SK-N-SH (cell line): ENCODE measurements at regions not wholly inside any gene's neighbourhood (a gene's known extent, or its start where the extent isn't known, plus 50 kb on each side); places are given as distances from the start of the nearest gene placed in this dataset.

Source experiments
- CTCF ChIA-PET: fragments of 300-600, 350-600 bp; formaldehyde crosslinking; extraction: SDS; loops from one replicate; lab custom pipeline; 2021; lab: Yijun Ruan, JAX
- POLR2A ChIA-PET: fragments of 350-600 bp; sonication (Branson Sonifier 250); formaldehyde crosslinking; extraction: SDS; loops from one replicate; lab custom pipeline; 2020; ENCODE audit warnings: antibody characterized with exemption, inconsistent platforms; lab: Yijun Ruan, JAX
- DNase-seq: peaks from one replicate; pipeline ENCODE4 v3.0.0; 2012
- H2AFZ ChIP-seq: fragments of 200-600 bp; sonication (generic); 2 replicates; pipeline ENCODE4 v1.8.1; 2016; ENCODE audit warnings: antibody characterized with exemption, mild to moderate bottlenecking, low read depth
- H3F3A ChIP-seq: fragments of 200-600 bp; sonication (generic); replicated peaks from 2 replicates; pipeline ENCODE3; 2016; ENCODE audit warnings: antibody characterized with exemption, mild to moderate bottlenecking; ENCODE audit not compliant: insufficient read depth
- H3K27ac ChIP-seq, 2 experiments: fragments of 200-500 bp in 1 of 2; fragments of 200-600 bp in 1 of 2; sonication (Bioruptor generic) in 1 of 2; sonication (generic), shearing (Covaris generic) in 1 of 2; 2 replicates each; pipeline versions ENCODE4 v1.5.1 to v1.6.1; 2014 to 2016; ENCODE audit warnings: low read depth in 2 of 2, inconsistent platforms in 1 of 2, low read length in 1 of 2, mild to moderate bottlenecking in 1 of 2, mixed read lengths in 1 of 2
- H3K27me3 ChIP-seq: fragments of 200-600 bp; sonication (generic), shearing (Covaris generic); 2 replicates; pipeline ENCODE4 v1.6.1; 2016; ENCODE audit warnings: mixed run types; ENCODE audit not compliant: insufficient read depth
- H3K36me3 ChIP-seq, 2 experiments: fragments of 200-500 bp in 1 of 2; fragments of 200-600 bp in 1 of 2; sonication (Bioruptor generic) in 1 of 2; sonication (generic) in 1 of 2; replicated peaks in 1 of 2; 2 replicates each; pipeline versions ENCODE3 to v1.5.1; 2014 to 2016; ENCODE audit warnings: low read length in 1 of 2, mild to moderate bottlenecking in 1 of 2; ENCODE audit not compliant: insufficient read depth in 2 of 2, control insufficient read depth in 1 of 2
- H3K4me1 ChIP-seq, 2 experiments: fragments of 200-500 bp in 1 of 2; fragments of 200-600 bp in 1 of 2; sonication (Bioruptor generic) in 1 of 2; sonication (generic), shearing (Covaris generic) in 1 of 2; 2 replicates each; pipeline versions ENCODE4 v1.5.1 to v1.6.1; 2014 to 2016; ENCODE audit warnings: low read depth in 1 of 2, low read length in 1 of 2, mixed run types in 1 of 2; ENCODE audit not compliant: insufficient read depth in 2 of 2, control insufficient read depth in 1 of 2
- H3K4me2 ChIP-seq: fragments of 200-600 bp; sonication (generic), shearing (Covaris generic); 2 replicates; pipeline ENCODE4 v1.6.1; 2017; ENCODE audit warnings: mixed run types
- H3K4me3 ChIP-seq, 2 experiments: fragments of 200-500 bp in 1 of 2; fragments of 200-600 bp in 1 of 2; sonication (Bioruptor generic) in 1 of 2; sonication (generic), shearing (Covaris generic) in 1 of 2; 2 replicates each; pipeline versions ENCODE4 v1.5.1 to v1.8.1; 2014 to 2016; ENCODE audit warnings: low read depth in 2 of 2, inconsistent platforms in 1 of 2, low read length in 1 of 2, mild to moderate bottlenecking in 1 of 2, mixed read lengths in 1 of 2, moderate library complexity in 1 of 2
- H3K79me2 ChIP-seq: fragments of 200-600 bp; sonication (generic); 2 replicates; pipeline ENCODE4 v1.8.1; 2017; ENCODE audit warnings: mild to moderate bottlenecking; ENCODE audit not compliant: insufficient read depth
- H3K9ac ChIP-seq: fragments of 200-600 bp; sonication (generic); 2 replicates; pipeline ENCODE4 v1.6.1; 2017; ENCODE audit warnings: mixed run types
- H3K9me2 ChIP-seq: fragments of 200-600 bp; sonication (generic); 2 replicates; pipeline ENCODE4 v1.6.1; 2017; ENCODE audit warnings: mixed run types
- H3K9me3 ChIP-seq: fragments of 200-600 bp; sonication (generic); 2 replicates; pipeline ENCODE4 v1.6.1; 2017; ENCODE audit warnings: mixed run types, mild to moderate bottlenecking, moderate library complexity
- H4K20me1 ChIP-seq: fragments of 200-600 bp; sonication (generic); 2 replicates; pipeline ENCODE4 v1.6.1; 2017; ENCODE audit warnings: mild to moderate bottlenecking, mixed run types; ENCODE audit not compliant: insufficient read depth
- CHD2 ChIP-seq: fragments of 150-350 bp; IDR thresholded peaks from 2 replicates; pipeline ENCODE4 v1.6.1; 2018; ENCODE audit warnings: low read length; ENCODE audit not compliant: partially characterized antibody
- EP300 ChIP-seq, 2 experiments: IDR thresholded peaks; 2 replicates each; pipeline versions ENCODE4 v1.4.0 to v1.6.1; 2012; ENCODE audit warnings: borderline replicate concordance in 1 of 2, low read depth in 1 of 2, low read length in 1 of 2
- EZH2phosphoT487 ChIP-seq: fragments of 200-600 bp; sonication (generic); IDR thresholded peaks from 2 replicates; pipeline ENCODE4 v1.6.1; 2017; ENCODE audit warnings: low read depth, mixed run types, mild to moderate bottlenecking, antibody characterized with exemption, moderate library complexity, borderline replicate concordance
- FOXJ3 ChIP-seq: sonication (generic); formaldehyde crosslinking; IDR thresholded peaks from 2 replicates; pipeline ENCODE4 v1.5.1; 2020; ENCODE audit warnings: mild to moderate bottlenecking, missing genetic modification reagents
- GABPA ChIP-seq: IDR thresholded peaks from 2 replicates; pipeline ENCODE4 v1.4.0; 2012; ENCODE audit warnings: low read depth, mild to moderate bottlenecking
- GATA2 ChIP-seq: sonication (generic); formaldehyde crosslinking; IDR thresholded peaks from 2 replicates; pipeline ENCODE4 v1.5.0; 2020; ENCODE audit warnings: mild to moderate bottlenecking, missing genetic modification reagents
- JUND ChIP-seq: IDR thresholded peaks from 2 replicates; pipeline ENCODE4 v1.4.0; 2012
- NFIC ChIP-seq: IDR thresholded peaks from 2 replicates; pipeline ENCODE4 v1.4.0; 2012; ENCODE audit warnings: borderline replicate concordance
- RAD21 ChIP-seq: IDR thresholded peaks from 2 replicates; pipeline ENCODE4 v1.6.1; 2012; ENCODE audit warnings: mild to moderate bottlenecking, low read length
- RCOR1 ChIP-seq: fragments of 150-350 bp; IDR thresholded peaks from 2 replicates; pipeline ENCODE4 v1.6.1; 2017; ENCODE audit warnings: antibody characterized with exemption, low read length
- RXRA ChIP-seq: IDR thresholded peaks from 2 replicates; pipeline ENCODE4 v1.4.0; 2012; ENCODE audit warnings: low read depth, mild to moderate bottlenecking, borderline replicate concordance
- TAF1 ChIP-seq: IDR thresholded peaks from 2 replicates; pipeline ENCODE4 v1.6.1; 2012; ENCODE audit warnings: low read depth, mild to moderate bottlenecking, low read length, moderate library complexity, borderline replicate concordance
- TCF12 ChIP-seq: IDR thresholded peaks from 2 replicates; pipeline ENCODE4 v1.4.0; 2012
- whole genome bisulfite sequencing: methylation state at CpG from one replicate; pipeline ENCODE4 v1.1.6; 2017; ENCODE audit warnings: low lambda C conversion rate; 5-methylcytosine and 5-hydroxymethylcytosine counted together
- TF ChIP-seq, protein P1 (sequence below): IDR thresholded peaks from 2 replicates; pipeline ENCODE4 v1.4.0; 2012; ENCODE audit warnings: low read depth, borderline replicate concordance
- TF ChIP-seq, protein P2 (sequence below): IDR thresholded peaks from 2 replicates; pipeline ENCODE4; 2012
- TF ChIP-seq, protein P3 (sequence below): IDR thresholded peaks from 2 replicates; pipeline ENCODE4 v1.4.0; 2012; ENCODE audit warnings: low read depth, borderline replicate concordance
- TF ChIP-seq, protein P4 (sequence below): fragments of 150-350 bp; IDR thresholded peaks from 2 replicates; pipeline ENCODE4 v1.6.1; 2016; ENCODE audit warnings: mild to moderate bottlenecking, low read depth, low read length

DNA sequence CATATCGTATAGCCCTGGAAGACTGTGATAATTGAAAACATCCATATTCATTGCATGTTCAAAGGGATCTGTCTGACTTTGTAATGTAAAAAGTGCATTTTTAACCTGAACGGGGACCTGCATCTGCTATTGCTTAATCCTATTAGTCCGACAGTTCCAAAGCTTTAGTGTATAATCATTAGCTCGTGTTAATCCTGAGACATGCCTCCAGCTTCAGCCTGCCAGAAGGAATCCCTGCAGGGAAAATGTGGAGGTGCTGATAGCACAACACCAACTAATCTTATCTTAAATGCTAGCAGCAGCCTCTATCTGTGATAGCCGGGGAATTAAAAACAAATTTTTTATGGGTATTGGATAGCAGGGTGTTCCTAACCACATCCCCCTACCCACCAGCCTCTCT, 495.2 kb downstream of the TLE4 start:
- TF ChIP-seq GATA2 (CRISPR knock-in tag) (peak; percentile 95), EZH2phosphoT487 (no peak), CHD2 (peak; percentile 38), FOXJ3 (CRISPR knock-in tag) (peak; percentile 85), RAD21 (no peak), EP300 (IDR thresholded peaks at IDR 0.05; ENCODE audit: borderline replicate concordance in 1 of 2, low read depth in 1 of 2, low read length in 1 of 2) (peak in 1 of 2 experiments; percentile 87; a peak in 2 of 4 replicates), RCOR1 (peak; percentile 94), TCF12 (peak; percentile 19; the same call in 1 of the 2 replicates)
- TF ChIP-seq, protein P1, sequence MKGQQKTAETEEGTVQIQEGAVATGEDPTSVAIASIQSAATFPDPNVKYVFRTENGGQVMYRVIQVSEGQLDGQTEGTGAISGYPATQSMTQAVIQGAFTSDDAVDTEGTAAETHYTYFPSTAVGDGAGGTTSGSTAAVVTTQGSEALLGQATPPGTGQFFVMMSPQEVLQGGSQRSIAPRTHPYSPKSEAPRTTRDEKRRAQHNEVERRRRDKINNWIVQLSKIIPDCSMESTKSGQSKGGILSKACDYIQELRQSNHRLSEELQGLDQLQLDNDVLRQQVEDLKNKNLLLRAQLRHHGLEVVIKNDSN = no peak
- TF ChIP-seq, all 33 proteins: peak for 6
- Histone ChIP-seq H3K9ac (no peak overlapping the region), H3K9me2 (no peaks in the 10 kb centered on the region), H3K79me2 (no peaks in the 10 kb centered on the region), H2AFZ (no peak overlapping the region), H3F3A (peaks cover 8% of the 10 kb centered on the region), H4K20me1 (no peaks in the 10 kb centered on the region), H3K36me3 (no peaks in the 10 kb centered on the region), H3K4me1 (peaks cover 0 to 10% of the 10 kb centered on the region in 2 experiments; a peak in 2 of 4 replicates), H3K4me3 (no peak overlapping the region), H3K27me3 (peaks cover 5% of the 10 kb centered on the region; the same call in 1 of the 2 replicates), H3K27ac (no peak overlapping the region), H3K9me3 (no peaks in the 10 kb centered on the region), H3K4me2 (no peak overlapping the region)
- WGBS = 21% methylated on average over 5 of the region's 5 CpGs
- peak; percentile 36 for DNase-seq
- ChIA-PET POLR2A (interaction anchor here (0.6 kb wide), 1 partner anchor 495 kb away, joined by 4 read pairs; no protein-coding TSS in a partner anchor), CTCF (interaction anchor here (1.0 kb wide), 1 partner anchor 16 kb away, joined by 4 read pairs; no protein-coding TSS in a partner anchor)

DNA sequence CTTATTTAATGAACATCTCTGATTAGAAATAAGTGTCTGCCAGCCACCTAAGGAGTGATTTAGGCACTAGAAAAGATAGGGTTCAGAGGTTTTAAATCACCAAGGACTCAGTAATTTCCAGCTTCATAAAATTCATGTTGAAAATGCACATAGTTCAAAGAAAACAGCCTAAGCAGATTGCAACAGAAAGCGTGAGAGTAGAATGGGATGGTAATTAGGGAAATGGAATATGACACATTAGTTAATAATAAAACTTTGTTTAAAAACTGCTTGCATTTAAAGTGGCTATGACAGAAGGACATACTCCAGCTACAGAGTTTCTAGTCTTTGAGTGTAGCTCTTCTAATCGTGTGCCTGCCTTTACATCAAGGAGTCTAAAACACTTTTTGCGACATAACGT, 490.8 kb downstream of the TLE4 start:
- no peak overlapping the region for H3K9ac ChIP-seq
- CTCF ChIA-PET = no interaction called here
- DNase-seq = no peak

More for the DNA sequence above, 490.8 kb downstream of the TLE4 start:
- Histone ChIP-seq H3K4me2 (no peak overlapping the region; the same call in 1 of the 2 replicates), H3K9me3 (no peaks in the 10 kb centered on the region), H3K27ac (peak overlapping the region in 1 of 2 experiments; percentile 54; a peak in 2 of 4 replicates), H2AFZ (no peak overlapping the region), H3K36me3 (no peaks in the 10 kb centered on the region), H3K4me3 (no peak overlapping the region), H3K79me2 (no peaks in the 10 kb centered on the region), H4K20me1 (no peaks in the 10 kb centered on the region), H3F3A (peaks cover 17% of the 10 kb centered on the region), H3K4me1 (peaks cover 0 to 10% of the 10 kb centered on the region in 2 experiments; a peak in 2 of 4 replicates), H3K27me3 (peaks cover 4% of the 10 kb centered on the region; the same call in 1 of the 2 replicates), H3K9me2 (no peaks in the 10 kb centered on the region)
- TF ChIP-seq EP300 (IDR thresholded peaks at IDR 0.05; ENCODE audit: borderline replicate concordance in 1 of 2, low read depth in 1 of 2, low read length in 1 of 2) (no peak), NFIC (no peak), RXRA (no peak), JUND (no peak), RAD21 (no peak), GABPA (no peak), TAF1 (no peak), EZH2phosphoT487 (no peak)
- TF ChIP-seq, protein P2, sequence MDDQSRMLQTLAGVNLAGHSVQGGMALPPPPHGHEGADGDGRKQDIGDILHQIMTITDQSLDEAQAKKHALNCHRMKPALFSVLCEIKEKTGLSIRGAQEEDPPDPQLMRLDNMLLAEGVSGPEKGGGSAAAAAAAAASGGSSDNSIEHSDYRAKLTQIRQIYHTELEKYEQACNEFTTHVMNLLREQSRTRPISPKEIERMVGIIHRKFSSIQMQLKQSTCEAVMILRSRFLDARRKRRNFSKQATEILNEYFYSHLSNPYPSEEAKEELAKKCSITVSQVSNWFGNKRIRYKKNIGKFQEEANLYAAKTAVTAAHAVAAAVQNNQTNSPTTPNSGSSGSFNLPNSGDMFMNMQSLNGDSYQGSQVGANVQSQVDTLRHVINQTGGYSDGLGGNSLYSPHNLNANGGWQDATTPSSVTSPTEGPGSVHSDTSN = no peak
- TF ChIP-seq, protein P3, sequence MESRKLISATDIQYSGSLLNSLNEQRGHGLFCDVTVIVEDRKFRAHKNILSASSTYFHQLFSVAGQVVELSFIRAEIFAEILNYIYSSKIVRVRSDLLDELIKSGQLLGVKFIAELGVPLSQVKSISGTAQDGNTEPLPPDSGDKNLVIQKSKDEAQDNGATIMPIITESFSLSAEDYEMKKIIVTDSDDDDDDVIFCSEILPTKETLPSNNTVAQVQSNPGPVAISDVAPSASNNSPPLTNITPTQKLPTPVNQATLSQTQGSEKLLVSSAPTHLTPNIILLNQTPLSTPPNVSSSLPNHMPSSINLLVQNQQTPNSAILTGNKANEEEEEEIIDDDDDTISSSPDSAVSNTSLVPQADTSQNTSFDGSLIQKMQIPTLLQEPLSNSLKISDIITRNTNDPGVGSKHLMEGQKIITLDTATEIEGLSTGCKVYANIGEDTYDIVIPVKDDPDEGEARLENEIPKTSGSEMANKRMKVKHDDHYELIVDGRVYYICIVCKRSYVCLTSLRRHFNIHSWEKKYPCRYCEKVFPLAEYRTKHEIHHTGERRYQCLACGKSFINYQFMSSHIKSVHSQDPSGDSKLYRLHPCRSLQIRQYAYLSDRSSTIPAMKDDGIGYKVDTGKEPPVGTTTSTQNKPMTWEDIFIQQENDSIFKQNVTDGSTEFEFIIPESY = no peak
- TF ChIP-seq, protein P4, sequence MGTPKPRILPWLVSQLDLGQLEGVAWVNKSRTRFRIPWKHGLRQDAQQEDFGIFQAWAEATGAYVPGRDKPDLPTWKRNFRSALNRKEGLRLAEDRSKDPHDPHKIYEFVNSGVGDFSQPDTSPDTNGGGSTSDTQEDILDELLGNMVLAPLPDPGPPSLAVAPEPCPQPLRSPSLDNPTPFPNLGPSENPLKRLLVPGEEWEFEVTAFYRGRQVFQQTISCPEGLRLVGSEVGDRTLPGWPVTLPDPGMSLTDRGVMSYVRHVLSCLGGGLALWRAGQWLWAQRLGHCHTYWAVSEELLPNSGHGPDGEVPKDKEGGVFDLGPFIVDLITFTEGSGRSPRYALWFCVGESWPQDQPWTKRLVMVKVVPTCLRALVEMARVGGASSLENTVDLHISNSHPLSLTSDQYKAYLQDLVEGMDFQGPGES = no peak
- WGBS = 79% methylated on average over 4 of the region's 4 CpGs
- POLR2A ChIA-PET = no interaction called here
